ENCODE measurements at regions not wholly inside any gene's neighbourhood (a gene's known extent, or its start where the extent isn't known, plus 50 kb on each side); places are given as distances from the start of the nearest gene placed in this dataset.
A peak's percentile ranks its signal among the peaks of the same experiment; 100 is the strongest.

GRCh38 chr17:55668312-55668920 is 54.2 kb downstream of the TMEM100 start:
- no peak for DNase-seq

GRCh38 chr17:55666806-55667205 is 55.9 kb downstream of the TMEM100 start:
- DNase-seq = no peak

- no peak for DNase-seq
Observed at GRCh38 chr17:55664287-55664686, 58.4 kb downstream of the TMEM100 start.

- DNase-seq = no peak
Observed at GRCh38 chr17:55663400-55663799, 59.3 kb downstream of the TMEM100 start.

GRCh38 chr17:55661963-55662834 is 60.5 kb downstream of the TMEM100 start:
- no peak for DNase-seq

- DNase-seq = no peak
Observed at GRCh38 chr17:55661256-55661758, 61.4 kb downstream of the TMEM100 start.

GRCh38 chr17:55660178-55660886 is 62.3 kb downstream of the TMEM100 start:
- no peak for DNase-seq

- no peak for DNase-seq
Observed at GRCh38 chr17:55659661-55660060, 63.0 kb downstream of the TMEM100 start.

GRCh38 chr17:55655777-55656176 is 66.9 kb downstream of the TMEM100 start:
- no peak for DNase-seq

GRCh38 chr17:55654821-55655220 is 67.8 kb downstream of the TMEM100 start:
- DNase-seq = no peak

- no peak for DNase-seq
Observed at GRCh38 chr17:55654022-55654421, 68.6 kb downstream of the TMEM100 start.

GRCh38 chr17:55652825-55653224 is 69.8 kb downstream of the TMEM100 start:
- DNase-seq = no peak

GRCh38 chr17:55652114-55652823 is 70.4 kb downstream of the TMEM100 start:
- no peak for DNase-seq

- no peak for DNase-seq
Observed at GRCh38 chr17:55649957-55650597, 72.6 kb downstream of the TMEM100 start.

GRCh38 chr17:55648086-55648485 is 74.6 kb downstream of the TMEM100 start:
- no peak for DNase-seq

- no peak for DNase-seq
Observed at GRCh38 chr17:55645361-55645760, 77.3 kb downstream of the TMEM100 start.

GRCh38 chr17:55644346-55644745 is 78.3 kb downstream of the TMEM100 start:
- DNase-seq = no peak

- no peak for DNase-seq
Observed at GRCh38 chr17:55642741-55643140, 79.9 kb downstream of the TMEM100 start.

GRCh38 chr17:55641676-55642081 is 81.0 kb downstream of the TMEM100 start:
- DNase-seq = peak; percentile 64

GRCh38 chr17:55639096-55639495 is 83.6 kb downstream of the TMEM100 start:
- no peak for DNase-seq

GRCh38 chr17:55635253-55635914 is 87.3 kb downstream of the TMEM100 start:
- DNase-seq = no peak

- DNase-seq = no peak
Observed at GRCh38 chr17:55634702-55635101, 88.0 kb downstream of the TMEM100 start.
